HG02884 (cell line): ENCODE measurements at regions not wholly inside any gene's neighbourhood (a gene's known extent, or its start where the extent isn't known, plus 50 kb on each side); places are given as distances from the start of the nearest gene placed in this dataset.

Experiments
- ATAC-seq: cut with Tn5 transposase; IDR thresholded peaks from one replicate; pipeline ENCODE4 v1.9.1; 2021; ENCODE audit warnings: mild to moderate bottlenecking, moderate library complexity; ENCODE audit not compliant: unreplicated experiment

DNA sequence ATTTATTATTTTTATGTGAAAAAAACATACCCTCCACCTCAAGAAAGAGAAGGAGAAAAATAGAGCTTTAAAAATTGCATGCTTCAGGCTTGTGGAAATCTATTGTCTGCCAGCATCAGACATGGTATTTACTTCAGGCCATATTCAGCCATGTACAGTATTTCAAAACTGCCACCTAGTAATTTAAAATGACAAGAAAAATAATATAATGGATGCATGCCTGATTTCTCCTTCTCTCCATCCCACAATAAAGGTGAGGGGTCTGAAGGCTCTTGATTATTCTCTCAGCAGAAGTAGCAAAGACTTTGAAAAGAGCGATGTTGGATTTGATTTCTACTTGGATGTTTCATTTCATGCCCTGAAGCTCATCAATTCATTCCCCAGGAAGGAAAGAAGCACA, 250.7 kb downstream of the TBC1D4 start:
- ATAC-seq, result no peak

DNA sequence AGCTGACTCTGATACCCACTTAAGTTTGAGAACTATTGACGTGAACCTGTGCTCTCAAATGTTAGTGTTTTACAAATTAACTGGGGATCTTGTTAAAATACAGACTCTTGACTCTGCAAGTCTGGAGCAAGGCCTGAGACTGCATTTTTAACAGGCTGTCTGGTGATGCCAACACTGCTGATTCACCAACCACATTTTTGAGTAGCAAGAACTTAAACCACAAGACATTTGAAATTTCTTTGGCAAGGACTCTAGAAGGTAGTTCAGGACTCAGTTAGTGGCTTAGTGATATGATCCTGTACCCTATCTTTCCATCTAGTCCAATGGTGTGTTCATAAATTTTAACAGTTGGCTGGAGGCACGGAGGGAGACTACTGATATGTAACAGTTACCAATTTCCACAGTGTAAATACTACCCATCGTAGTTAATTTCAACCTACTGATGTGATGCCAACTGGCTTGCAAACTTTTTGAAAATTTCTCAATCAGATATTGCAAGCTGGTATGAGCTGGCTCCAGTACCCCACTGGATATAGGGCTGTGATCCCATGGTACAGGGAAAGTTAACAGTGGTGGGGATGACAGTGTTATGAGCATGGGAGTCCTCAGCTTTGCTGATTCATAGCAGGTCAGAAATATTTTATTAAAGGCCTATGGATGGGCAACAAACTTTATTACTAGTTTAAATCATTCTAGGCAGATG, 255.1 kb downstream of the TBC1D4 start:
- no peak for ATAC-seq

DNA sequence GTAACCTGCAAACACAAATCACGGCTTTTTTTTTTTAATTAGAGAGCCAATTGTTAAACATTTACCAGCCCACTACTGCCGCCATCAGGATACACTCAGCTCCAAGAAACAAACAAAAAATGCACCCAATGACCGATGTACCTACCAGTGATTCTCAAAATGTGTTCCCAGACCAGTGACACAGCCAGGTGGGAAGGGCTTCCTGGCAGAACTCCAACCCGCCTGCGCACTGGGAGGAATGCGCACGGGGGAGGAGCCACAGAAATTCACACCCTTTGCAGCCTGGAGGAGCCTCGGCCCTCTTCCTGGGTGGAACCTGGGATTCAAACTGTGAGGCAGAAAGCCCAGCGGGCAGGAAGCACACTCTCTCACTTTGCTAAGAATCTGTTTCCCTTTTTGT, 255.9 kb downstream of the TBC1D4 start:
- no peak for ATAC-seq

DNA sequence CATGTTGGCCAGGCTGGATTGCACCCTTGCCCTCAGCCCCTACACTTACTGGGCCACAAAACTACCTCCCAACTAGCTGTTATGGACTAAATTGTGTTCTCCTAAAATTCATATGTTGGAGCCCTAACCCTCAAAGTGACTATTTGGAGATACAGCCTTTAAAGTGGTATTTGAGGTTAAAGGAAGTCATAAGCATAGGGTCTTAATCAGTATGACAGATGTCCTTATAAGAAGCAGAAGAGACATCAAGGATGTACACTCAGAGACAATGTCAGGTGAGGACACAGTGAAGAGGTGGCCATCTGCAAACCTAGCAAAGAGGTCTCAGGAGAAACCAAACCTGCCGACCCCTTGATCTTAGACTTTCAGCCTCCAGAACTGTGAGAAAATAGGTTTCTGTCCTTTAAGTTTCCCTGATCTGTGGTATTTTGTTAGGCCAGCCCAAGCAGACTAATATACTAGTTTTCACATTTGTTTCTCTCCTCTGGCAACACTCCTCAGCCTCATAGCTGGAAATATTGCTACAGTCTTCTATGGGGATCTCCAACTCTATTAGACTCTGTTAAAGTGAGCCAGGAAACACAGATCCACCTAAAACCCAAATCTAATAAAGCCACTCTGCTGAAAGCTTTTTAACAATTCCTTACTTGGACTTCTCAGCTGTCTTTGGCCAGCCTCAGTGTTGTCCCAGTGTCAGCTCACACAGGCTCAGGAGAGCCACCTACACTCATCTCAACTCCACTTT, 256.5 kb downstream of the TBC1D4 start:
- ATAC-seq, result no peak

DNA sequence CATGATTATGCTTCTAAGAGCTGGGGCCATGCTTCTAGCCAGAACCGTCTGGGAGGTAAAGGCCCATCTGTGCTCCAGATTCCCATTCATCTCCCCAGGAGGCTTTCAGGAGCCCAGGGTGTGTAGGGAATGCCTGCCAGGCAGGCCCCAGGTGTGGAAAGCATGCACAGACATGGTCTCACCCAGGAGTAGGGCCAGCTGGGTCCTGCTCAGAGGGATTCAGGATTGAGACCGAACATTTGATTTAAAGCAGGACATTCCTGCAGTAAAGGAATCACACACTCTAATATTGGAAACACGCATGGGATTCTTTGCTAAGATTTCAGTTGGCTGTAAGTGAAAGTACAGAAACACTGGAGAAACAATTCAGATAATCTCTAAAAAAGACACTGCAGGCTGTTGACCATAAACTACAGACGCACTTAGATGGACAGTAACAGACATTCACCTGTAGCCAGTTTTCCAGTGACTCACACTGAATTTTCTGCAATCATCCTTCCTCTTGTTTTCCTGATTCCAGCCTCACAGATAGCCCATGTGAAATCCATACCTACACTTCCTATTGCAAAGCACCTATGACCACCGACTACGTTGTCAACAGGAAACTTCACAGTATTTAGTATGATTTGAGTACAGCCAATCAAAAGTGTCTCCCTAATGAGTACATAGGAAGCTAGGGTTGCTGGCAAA, 257.8 kb downstream of the TBC1D4 start:
- ATAC-seq, result no peak

DNA sequence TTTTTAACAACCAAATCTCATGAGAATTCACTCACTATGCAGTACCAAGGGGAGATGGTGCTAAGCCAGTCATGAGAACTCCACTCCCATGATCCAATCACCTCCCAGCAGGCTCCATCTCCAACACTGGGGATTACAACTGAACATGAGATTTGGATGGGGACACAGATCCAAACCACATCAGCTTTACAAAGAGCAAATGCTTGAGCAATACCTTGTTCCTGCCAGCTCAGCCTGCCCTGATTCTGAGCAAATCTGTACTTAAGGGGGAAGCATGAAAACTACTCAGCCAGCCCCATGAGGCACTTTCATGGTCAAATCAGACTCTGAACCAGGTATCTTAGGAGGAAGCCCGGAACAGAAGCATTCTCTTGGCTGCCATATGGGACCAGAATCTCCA, 259.9 kb downstream of the TBC1D4 start:
- no peak for ATAC-seq

DNA sequence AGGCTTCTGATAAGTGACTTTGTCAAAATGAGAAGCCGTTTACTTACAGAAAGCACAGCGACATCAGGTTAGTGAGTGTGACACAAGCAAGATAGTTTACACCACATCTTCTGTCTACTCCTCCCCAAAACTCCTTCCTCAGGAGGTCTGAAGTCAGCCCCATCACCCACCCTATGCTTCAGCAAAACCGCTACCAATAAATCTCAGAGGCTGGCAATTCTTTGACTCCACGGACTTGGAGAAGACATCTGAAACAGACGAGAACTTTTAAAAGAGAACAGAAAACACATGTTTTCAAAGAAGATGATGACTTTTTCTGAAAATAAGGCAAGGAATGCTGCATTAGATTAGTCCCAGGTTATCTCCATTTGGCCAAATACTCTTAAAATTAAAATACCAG, 261.1 kb downstream of the TBC1D4 start:
- no peak for ATAC-seq

DNA sequence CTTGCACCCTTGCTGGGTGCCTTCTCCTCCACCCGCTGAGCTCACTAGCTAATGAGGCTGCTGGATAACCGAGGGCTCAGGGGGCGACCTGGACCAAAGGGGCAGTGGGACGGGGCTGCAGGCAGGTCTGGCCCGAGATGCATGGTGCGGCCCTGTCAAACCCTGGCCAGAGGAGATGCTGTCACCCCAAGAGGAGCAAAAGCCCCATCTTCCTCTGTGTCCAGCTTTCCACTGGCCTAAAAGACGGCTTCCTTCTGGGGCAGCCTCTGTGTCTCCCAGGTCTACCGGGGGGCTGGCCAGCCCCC, 261.8 kb downstream of the TBC1D4 start:
- no peak for ATAC-seq

DNA sequence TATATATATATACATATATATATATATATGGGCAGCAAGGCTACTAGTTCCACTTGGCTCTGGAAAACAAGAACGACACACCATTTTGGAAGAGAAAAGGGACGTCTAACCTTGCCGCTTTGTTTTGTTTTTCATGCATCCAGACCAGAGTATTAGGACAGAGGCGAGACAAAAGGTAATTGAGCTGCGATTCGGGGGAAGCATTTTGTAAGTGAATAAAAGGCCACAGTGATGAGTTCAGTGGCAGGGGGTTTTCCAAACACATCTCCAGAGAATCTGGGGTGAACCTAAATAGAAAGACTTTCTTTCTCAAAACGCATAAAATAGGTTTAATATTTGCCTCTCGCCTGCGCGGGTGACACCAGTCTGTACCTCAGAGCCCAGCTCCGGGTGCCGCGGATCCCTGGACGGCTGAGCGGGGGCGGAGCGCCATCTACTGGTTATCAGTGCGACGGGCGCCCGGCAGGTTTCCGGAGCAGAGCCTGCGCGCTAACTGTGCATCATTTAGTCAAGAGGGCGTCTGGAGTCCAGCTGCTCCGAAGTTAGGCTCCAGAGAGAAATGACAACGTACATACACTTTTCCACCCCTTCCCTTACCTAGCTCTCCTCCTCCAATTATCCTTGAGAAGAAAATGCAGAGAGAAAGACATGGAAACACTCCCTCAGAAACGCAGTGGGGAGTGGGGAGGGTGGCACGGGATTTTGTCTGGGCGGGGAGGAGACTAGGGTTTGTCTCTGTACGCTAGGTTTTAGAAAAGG, 262.3 kb downstream of the TBC1D4 start:
- peak; percentile 98 for ATAC-seq

DNA sequence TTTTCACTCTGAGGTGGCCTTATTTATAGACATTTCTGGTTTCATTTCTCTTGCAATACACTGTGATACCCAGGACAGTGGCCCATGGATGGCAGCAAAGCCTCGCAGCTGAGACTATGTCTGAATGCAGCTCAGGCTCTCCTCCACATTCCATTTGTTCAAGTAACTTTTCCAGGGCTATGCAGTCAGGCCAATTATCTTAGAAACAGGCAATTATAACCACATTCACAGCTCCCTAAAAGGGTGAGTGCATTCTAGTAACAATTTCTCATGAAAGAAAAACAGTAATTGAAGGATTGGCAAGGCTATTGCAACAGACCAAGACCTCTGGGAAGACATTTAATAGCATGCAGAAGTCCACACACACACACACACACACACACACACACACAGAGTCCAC, 264.0 kb downstream of the TBC1D4 start:
- no peak for ATAC-seq

DNA sequence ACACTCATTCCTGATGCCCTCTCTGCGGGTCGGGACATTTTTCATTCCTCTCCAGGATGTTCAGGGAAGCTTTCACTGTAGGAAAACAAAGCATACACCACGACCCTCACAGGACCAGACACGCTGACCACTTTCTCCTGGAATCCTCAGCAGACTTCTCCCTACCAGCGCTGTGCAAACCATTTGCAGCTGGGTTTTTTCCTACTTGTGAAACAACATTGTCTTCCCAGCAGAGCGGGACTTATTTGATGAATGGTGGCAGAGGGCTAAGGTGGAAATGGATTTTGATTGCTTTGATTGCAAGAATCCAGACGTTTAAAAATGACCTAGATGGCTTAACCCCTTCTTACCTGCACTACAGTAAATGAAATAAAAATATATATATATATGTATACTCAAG, 265.9 kb downstream of the TBC1D4 start:
- ATAC-seq, result no peak

DNA sequence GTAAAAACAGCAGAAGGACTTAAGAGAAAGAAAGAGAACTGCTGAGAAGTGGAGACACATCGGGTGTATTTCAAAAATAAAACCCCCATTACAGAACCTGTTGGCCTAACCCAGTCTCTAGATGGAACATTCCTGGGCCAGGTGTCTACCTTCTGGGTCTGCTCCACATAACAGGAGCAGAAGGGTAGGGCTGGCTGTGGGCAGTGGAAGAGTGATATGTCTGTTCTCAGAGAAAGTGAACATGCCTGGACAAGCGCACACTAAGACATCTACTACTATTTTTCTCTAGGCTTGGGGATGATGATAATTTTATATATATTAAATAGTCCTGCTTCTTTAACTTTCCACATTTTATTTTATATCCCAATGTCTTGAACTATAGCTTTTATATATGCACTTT, 267.1 kb downstream of the TBC1D4 start:
- no peak for ATAC-seq

DNA sequence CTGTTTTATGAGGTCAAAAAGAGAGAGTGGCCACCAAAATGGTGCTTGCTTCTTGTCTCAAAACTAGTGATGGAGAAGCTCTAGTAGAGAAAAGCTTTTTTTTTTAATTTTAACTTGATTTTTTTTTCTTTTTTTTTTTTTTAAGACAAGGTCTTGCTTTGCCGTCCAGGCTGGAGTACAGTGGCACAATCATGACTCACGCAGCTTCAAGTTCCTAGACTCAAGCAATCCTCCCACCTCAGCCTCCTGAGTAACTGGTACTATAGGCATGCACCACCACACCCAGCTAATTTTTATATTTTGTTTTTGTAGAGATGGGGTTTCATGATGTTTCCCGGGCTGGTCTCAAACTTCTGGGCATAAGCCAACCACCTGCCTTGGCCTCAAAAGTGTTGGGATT, 279.0 kb downstream of the TBC1D4 start:
- no peak for ATAC-seq

DNA sequence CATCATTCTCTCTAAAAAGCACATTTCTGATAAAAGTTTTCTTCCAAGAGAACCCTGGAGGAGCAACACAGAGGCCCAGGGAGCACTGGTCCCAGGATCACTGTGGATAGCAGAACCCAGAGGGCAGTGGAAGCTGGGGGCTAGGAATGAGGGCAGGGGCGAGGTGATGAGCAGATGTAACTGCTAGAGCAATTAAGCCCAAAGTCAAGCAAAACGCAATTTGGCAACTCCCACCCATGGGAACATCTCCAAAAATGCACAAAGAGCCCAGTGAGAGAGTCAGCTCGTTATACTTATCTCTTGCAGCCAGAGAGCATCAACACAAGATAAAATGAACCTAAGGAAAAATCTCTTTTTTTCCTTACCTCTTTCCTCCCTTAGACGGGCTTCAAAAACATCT, 284.2 kb downstream of the TBC1D4 start:
- no peak for ATAC-seq

DNA sequence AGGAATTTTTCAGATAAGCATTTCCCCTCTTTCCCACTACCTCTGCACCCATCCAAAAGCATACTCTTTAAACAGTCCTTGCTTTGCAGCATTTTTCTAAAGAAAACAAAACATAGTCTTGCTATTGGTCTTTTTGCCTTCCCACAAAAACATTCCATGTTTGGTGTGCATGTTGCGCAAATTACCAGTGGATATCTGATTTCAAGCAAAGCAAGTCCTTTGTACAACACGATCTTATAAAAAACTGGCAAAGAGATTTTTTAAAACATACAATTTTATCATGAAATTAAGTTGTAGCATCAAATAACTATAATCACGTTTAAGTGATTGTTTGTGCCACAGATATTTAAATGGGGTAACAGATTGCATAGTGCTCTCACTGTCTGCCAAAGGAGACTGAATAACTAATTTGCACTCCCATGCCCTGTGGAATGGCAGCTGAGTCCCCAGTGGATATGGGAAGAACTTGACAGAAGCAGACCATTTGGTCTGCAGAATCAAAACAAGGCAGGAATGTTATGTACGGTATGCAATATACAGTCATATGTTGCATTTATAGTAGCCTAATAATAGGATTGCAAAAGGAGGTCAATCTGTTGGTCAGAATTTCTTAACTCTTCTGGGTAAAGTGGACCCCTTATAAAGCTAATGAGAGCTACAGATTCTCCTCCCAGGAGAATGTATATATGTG, 285.7 kb downstream of the TBC1D4 start:
- ATAC-seq, result no peak

DNA sequence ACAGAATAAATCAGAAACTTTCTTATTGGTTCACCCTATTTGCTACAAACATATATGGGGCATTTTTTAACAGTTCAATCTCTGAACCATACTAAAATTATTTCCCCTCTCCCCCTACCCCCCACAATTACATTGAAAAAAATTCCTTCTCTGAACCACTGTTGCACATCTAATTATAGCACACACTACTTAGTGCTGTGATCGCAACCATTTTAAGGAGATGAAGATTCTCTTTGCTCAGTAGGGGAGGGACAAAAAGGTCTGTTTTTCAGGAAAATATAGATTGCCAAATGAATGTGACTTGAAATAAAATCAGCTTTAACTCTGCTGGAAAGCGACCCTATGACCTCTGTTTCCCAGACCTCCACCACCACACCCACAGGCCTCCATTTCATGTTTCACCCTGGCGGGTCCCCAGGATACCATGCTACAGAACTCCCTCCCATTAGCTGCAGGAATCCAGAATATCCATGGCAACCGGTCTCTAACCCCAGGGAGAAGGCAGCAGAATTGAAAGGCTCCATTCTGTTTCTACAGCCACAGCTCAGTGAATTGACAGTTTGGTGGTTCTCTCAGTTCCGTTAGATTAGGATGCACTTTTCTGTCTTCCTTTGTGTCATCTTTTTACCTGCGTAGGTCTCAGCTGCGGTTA, 286.3 kb downstream of the TBC1D4 start:
- ATAC-seq, result no peak

DNA sequence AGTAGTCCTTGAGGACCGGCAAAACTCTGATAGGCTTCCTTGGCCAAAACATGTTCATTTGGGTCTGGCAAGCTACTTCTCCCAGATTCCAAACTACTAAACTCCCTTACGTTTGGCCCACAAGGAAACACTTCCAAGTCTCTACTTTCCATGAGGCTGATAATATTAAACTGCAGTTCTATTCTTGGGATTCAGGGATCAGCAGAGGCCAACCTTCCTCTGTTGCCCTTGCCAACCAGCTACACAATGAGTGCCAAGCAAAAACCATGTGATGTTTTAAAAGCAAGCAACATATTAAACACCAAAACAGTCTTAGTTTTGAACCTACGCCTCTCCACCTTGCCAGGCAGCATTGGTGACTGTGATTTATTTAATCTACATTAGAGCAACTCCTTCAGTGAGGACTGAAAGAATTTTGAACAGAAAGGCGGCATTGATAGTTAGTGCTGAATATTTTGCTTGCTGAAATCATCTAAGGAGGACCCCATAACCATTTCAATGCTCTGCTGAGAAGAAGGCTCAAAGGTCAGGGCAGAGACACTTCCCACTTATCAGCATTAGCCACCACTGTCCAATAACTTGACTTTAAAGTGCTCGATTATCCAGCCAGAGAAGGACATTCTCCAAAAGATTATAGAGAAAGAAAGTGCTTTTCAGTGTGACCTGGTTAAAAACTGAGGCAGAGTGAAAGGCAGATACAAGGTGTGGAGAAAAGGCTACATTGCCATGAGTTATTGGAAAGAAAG, 287.1 kb downstream of the TBC1D4 start:
- no peak for ATAC-seq

DNA sequence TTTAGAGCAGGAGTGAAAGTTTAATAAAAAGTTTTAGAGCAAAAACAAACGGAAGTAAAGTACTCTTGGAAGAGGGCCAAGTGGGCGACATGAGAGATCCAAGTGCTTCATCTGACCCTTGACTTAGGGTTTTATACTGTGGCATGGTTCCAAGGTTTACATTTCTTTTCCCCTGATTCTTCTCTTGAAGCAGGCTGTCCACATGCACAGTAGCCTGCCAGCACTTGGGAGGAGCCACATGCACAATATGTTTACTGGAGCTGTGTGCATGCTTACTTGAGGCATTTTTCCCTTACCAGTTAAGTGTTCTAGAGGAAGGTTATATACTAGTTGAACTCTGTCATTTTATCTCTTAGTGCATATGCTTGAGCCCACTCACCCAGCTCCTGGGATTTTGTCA, 295.6 kb downstream of the TBC1D4 start:
- no peak for ATAC-seq

DNA sequence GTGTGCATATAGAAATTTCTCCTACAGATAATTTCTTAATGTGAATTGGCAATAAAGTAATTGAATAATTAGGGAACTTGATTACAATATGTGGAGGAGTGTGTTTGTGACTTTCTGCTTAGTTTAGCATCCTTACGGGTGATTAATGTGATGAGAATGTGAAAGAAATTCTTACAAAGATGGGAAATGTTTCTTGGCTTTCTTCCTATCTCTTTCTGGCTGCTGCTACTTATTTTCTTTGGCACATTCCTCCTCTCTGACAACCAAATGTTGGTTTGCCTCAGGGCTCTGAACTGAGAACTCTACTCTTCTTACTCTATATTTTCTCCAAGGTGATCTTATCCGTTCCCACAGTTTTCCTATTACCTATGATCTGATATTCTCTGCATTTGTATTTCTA, 300.1 kb downstream of the TBC1D4 start:
- ATAC-seq, result no peak
